ENCODE measurements at regions not wholly inside any gene's neighbourhood (a gene's known extent, or its start where the extent isn't known, plus 50 kb on each side); places are given as distances from the start of the nearest gene placed in this dataset.

DNA sequence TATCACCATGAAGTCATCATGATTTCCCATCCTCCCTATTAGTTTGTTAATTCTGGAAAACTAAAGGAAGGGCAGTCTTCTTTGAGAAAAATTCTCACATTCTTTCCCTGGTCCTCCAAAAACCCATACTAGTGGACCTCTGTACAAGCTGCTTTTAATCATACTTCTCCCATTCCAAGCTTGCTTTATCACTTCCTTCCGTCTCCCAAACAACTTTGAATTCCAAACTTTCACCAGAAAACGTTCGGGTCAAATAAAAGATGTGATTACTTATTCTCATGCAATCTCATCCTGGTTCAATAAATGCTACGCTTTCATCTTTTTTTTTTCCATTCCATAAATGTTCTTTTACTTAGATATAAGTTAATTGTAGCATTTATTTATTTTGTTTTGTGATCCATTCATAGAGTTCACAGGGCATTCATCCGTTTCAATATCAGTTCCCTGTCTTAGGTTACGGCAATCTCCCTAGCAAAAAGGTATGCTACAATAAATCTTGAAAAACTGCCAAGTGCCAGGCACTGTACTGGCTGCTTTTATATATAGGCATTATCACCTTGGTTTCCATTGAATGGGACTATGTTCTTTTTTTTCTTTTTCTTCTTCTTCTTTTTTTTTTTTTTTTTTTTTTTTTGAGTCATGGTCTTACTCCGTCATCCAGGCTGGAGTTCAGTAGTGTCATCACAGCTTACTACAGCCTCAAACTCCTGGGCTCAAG lies 100.2 kb upstream of the GREM2 start (continued):
- no peak for TF ChIP-seq HDAC2 (IDR thresholded peaks at IDR 0.05)
- TF ChIP-seq, protein P1, sequence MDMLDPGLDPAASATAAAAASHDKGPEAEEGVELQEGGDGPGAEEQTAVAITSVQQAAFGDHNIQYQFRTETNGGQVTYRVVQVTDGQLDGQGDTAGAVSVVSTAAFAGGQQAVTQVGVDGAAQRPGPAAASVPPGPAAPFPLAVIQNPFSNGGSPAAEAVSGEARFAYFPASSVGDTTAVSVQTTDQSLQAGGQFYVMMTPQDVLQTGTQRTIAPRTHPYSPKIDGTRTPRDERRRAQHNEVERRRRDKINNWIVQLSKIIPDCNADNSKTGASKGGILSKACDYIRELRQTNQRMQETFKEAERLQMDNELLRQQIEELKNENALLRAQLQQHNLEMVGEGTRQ (IDR thresholded peaks at IDR 0.05; ENCODE audit: borderline replicate concordance, low read depth, low read length) = no peak
- TF ChIP-seq, protein P2, sequence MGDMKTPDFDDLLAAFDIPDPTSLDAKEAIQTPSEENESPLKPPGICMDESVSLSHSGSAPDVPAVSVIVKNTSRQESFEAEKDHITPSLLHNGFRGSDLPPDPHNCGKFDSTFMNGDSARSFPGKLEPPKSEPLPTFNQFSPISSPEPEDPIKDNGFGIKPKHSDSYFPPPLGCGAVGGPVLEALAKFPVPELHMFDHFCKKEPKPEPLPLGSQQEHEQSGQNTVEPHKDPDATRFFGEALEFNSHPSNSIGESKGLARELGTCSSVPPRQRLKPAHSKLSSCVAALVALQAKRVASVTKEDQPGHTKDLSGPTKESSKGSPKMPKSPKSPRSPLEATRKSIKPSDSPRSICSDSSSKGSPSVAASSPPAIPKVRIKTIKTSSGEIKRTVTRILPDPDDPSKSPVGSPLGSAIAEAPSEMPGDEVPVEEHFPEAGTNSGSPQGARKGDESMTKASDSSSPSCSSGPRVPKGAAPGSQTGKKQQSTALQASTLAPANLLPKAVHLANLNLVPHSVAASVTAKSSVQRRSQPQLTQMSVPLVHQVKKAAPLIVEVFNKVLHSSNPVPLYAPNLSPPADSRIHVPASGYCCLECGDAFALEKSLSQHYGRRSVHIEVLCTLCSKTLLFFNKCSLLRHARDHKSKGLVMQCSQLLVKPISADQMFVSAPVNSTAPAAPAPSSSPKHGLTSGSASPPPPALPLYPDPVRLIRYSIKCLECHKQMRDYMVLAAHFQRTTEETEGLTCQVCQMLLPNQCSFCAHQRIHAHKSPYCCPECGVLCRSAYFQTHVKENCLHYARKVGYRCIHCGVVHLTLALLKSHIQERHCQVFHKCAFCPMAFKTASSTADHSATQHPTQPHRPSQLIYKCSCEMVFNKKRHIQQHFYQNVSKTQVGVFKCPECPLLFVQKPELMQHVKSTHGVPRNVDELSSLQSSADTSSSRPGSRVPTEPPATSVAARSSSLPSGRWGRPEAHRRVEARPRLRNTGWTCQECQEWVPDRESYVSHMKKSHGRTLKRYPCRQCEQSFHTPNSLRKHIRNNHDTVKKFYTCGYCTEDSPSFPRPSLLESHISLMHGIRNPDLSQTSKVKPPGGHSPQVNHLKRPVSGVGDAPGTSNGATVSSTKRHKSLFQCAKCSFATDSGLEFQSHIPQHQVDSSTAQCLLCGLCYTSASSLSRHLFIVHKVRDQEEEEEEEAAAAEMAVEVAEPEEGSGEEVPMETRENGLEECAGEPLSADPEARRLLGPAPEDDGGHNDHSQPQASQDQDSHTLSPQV (IDR thresholded peaks at IDR 0.05) = no peak

DNA sequence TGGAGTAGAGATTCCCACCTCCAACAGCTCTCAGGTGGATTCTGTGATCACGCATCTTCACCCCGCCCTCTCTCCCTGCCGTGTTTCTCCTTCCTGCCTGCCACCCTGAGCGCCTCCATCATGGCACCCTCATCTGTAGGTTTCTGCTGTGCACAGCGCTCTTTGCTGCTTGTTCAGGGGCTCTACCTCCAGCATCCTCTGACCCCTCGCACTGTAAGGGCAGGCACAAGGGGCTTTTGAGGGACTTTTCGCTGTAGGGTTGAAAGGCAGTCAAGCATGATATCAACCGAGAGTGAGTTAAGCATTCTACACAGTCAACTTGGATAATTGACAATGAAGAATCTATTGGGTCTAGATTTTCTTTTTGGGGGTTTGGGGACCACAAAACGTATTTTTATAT lies 99.1 kb upstream of the GREM2 start:
- Histone ChIP-seq H3K9ac (ENCODE audit: control insufficient read depth, insufficient read depth, low read length) (no peak overlapping the region), H4K20me1 (ENCODE audit: control insufficient read depth, insufficient read depth) (no peaks in the 10 kb centered on the region), H3K4me3 (no peak overlapping the region), H3K36me3 (ENCODE audit: control insufficient read depth in 2 of 2, insufficient read depth in 2 of 2, low read length in 1 of 2) (no peaks in the 10 kb centered on the region), H3K4me1 (ENCODE audit: control insufficient read depth, insufficient read depth, low read length) (no peaks in the 10 kb centered on the region), H3K4me2 (ENCODE audit: control insufficient read depth, insufficient read depth) (no peak overlapping the region), H3K79me2 (ENCODE audit: control insufficient read depth, insufficient read depth, low read length) (no peaks in the 10 kb centered on the region), H3K27me3 (replicated peaks in 1 of 2; ENCODE audit: control insufficient read depth in 2 of 2, insufficient read depth in 2 of 2, low read length in 1 of 2) (no peaks in the 10 kb centered on the region), H3K9me3 (replicated peaks; ENCODE audit: control insufficient read depth, insufficient read depth, low read length) (no peaks in the 10 kb centered on the region), H3K27ac (ENCODE audit: control insufficient read depth, insufficient read depth) (no peak overlapping the region), H2AFZ (ENCODE audit: control insufficient read depth, low read depth, low read length) (no peak overlapping the region)
- in situ Hi-C loops (cut with MboI) = no loop called here
- 20% methylated on average over 9 of the region's 9 CpGs for WGBS (ENCODE audit: insufficient coverage, insufficient replicate concordance, low lambda C conversion rate, missing lambda C conversion rate)
- FAIRE-seq (no peak), DNase-seq (ENCODE audit: low read depth, low spot score) (no peak), ATAC-seq (peak; percentile 64)
- ChIA-PET SMC1A (ENCODE audit: uncharacterized antibody, unreplicated experiment) (no interaction called here), CTCF (no interaction called here), RAD21 (ENCODE audit: unreplicated experiment) (no interaction called here), POLR2A (interaction anchor here (0.6 kb wide), 1 partner anchor 437 kb away, joined by 4 read pairs; no protein-coding TSS in a partner anchor)
- no TSS peak for BruUV-seq (replicated peaks)
- intact Hi-C loops (cut with micrococcal nuclease; ENCODE audit: unreplicated experiment) = no loop called here
- TF ChIP-seq, protein P3, sequence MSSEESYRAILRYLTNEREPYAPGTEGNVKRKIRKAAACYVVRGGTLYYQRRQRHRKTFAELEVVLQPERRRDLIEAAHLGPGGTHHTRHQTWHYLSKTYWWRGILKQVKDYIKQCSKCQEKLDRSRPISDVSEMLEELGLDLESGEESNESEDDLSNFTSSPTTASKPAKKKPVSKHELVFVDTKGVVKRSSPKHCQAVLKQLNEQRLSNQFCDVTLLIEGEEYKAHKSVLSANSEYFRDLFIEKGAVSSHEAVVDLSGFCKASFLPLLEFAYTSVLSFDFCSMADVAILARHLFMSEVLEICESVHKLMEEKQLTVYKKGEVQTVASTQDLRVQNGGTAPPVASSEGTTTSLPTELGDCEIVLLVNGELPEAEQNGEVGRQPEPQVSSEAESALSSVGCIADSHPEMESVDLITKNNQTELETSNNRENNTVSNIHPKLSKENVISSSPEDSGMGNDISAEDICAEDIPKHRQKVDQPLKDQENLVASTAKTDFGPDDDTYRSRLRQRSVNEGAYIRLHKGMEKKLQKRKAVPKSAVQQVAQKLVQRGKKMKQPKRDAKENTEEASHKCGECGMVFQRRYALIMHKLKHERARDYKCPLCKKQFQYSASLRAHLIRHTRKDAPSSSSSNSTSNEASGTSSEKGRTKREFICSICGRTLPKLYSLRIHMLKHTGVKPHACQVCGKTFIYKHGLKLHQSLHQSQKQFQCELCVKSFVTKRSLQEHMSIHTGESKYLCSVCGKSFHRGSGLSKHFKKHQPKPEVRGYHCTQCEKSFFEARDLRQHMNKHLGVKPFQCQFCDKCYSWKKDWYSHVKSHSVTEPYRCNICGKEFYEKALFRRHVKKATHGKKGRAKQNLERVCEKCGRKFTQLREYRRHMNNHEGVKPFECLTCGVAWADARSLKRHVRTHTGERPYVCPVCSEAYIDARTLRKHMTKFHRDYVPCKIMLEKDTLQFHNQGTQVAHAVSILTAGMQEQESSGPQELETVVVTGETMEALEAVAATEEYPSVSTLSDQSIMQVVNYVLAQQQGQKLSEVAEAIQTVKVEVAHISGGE (CRISPR knock-in tag; IDR thresholded peaks at IDR 0.05) = no peak
- TF ChIP-seq IKZF1 (conservative IDR thresholded peaks at IDR 0.05) (no peak), SREBF1 (IDR thresholded peaks at IDR 0.05; ENCODE audit: low read length) (no peak)
- TF ChIP-seq, protein P4, sequence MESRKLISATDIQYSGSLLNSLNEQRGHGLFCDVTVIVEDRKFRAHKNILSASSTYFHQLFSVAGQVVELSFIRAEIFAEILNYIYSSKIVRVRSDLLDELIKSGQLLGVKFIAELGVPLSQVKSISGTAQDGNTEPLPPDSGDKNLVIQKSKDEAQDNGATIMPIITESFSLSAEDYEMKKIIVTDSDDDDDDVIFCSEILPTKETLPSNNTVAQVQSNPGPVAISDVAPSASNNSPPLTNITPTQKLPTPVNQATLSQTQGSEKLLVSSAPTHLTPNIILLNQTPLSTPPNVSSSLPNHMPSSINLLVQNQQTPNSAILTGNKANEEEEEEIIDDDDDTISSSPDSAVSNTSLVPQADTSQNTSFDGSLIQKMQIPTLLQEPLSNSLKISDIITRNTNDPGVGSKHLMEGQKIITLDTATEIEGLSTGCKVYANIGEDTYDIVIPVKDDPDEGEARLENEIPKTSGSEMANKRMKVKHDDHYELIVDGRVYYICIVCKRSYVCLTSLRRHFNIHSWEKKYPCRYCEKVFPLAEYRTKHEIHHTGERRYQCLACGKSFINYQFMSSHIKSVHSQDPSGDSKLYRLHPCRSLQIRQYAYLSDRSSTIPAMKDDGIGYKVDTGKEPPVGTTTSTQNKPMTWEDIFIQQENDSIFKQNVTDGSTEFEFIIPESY (IDR thresholded peaks at IDR 0.05) = no peak
